ENCODE measurements at regions not wholly inside any gene's neighbourhood (a gene's known extent, or its start where the extent isn't known, plus 50 kb on each side); places are given as distances from the start of the nearest gene placed in this dataset.

DNA sequence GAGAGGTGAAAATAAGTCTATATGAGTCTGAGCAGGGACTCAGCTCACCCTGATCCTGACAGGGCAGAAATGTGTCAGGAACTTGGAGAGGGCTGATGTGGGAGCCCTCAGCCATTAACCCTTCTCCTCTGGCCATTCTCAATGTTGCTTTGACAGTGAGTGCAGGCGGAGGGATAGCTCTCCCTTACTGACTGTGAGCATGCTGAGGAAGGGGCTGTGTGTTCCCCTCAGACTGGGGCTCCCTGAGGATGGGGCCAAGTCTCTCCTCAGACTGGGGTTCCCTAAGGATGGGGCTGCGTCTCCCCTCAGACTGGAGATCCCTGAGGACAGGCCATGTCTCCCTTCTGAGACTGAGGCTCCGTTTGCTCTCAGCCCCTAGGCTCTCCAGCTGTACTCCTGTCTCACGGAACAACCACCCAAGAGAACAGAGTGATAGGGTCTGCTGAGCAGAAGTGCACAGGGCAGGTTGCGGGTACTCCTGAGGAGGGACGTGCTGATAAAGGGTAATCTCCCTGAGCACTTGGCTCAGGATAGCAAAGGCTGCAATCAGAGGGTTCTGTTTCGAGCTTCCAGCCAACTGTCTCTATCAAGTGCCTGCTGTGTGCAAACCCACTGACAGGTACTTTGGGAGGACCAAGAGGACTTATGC lies 141.0 kb downstream of the MRPL14 start:
- no peak for DNase-seq (ENCODE audit: extremely low read depth, low read depth)

DNA sequence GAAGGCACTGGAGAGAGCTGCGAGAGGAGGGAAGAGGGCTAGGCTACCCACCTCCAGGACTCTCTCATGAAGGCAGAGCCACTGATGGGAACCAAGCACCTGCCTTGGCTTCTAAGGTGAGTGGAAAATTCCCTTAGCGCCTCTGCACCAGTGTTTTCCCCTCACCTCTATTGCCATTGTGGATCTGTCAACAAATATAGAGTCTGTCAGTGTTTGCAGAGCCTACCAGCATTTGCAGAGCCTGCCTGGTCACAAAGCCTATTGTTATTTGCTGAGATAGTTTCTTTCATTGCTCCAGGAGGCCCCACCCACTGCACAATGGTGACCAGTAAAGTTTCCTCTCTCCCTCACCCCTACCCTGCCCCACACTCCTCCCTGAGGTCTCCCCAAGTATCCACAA lies 141.9 kb downstream of the MRPL14 start:
- DNase-seq (ENCODE audit: extremely low read depth, low read depth): no peak

DNA sequence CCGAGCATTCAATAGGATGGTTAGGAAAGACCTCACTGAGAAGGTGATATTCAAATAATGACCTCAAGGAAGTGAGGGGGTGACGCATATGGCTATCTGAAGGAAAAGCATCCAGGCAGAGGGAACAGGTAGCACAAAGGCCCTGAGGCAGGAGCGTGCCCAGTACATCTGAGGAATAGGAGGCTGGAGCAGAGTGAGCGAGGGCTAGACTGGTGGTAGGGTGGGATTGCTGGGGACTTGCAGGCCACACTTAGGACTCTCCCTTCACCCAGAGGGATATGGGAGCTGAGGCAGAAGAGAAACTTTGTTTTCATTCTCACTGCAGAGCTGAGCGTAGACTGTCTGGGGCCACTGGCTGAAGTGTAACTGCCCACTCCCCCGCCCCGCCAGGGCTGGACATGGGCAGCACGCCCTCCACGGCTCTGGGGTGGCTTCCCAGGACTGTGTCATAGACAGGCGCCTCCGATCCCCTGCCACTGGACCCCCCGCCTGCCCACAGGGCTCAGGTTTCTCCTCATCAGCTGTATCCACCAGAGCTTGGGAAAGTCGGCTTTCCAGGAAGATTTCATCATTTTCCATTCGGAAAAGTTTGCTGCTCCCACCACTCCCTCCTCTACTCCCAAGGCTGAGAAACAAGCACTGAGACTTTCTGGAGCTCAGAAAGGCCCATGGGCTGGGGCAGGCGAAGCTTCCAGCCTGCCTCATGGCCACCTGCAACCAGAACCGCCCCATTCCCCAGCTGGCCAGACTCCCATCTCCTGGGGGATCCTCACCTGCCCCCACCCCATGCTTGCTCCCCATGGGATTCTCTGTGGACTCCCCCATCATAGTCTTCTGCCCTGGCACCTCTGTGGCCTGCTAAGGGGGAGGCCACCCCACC lies 142.6 kb downstream of the MRPL14 start:
- DNase-seq (ENCODE audit: extremely low read depth, low read depth): no peak

DNA sequence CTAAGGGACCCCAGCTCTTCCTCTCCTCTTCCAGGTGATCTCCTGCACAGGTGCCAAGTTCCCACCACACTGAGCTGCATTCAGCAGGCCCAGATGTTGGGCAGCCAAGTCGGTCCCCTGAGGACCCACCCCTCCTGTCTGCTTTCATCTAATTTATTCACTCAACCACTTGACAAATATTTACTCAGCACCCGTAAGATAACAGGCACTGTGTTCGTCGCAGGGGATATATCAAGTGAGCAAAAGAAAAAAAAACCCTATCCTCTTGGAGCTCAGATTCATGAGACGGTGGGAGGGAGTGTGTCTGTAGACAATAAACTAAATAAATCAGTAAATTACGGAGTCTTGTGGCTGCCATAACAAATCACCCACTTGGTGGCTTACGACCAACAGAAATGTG lies 143.6 kb downstream of the MRPL14 start:
- no peak for DNase-seq (ENCODE audit: extremely low read depth, low read depth)

GRCh38 chr6:43983191-43983590 lies 144.1 kb downstream of the MRPL14 start:
- no peak for DNase-seq (ENCODE audit: extremely low read depth, low read depth)

DNA sequence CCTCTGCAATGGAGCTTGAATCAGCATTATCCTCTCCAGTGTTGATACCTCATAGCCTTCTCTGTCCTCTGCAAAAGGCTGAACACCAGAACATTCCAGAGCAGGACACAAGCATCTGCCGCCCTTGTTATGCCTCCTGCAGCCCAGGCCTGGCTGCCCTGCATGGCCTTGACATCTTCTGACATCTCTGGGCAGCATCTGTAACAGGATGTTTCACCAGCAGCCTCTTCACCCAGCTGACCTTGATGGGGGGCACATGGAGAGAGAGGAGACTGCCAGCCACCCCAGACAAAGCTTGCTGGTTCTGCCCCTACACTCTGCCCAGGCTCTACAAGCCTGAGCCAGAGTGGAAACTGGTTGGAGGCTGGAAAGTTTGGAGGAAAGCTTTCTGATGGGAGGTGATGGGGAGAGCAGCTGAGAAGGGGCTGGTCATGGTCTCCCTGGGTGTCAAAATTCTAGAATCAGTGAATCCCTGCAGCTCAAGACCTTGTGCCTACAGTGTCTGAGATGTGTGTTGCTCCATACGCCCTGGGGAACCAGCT lies 145.1 kb downstream of the MRPL14 start:
- DNase-seq (ENCODE audit: extremely low read depth, low read depth): no peak

GRCh38 chr6:43981363-43981990 lies 145.8 kb downstream of the MRPL14 start:
- no peak for DNase-seq (ENCODE audit: extremely low read depth, low read depth)

DNA sequence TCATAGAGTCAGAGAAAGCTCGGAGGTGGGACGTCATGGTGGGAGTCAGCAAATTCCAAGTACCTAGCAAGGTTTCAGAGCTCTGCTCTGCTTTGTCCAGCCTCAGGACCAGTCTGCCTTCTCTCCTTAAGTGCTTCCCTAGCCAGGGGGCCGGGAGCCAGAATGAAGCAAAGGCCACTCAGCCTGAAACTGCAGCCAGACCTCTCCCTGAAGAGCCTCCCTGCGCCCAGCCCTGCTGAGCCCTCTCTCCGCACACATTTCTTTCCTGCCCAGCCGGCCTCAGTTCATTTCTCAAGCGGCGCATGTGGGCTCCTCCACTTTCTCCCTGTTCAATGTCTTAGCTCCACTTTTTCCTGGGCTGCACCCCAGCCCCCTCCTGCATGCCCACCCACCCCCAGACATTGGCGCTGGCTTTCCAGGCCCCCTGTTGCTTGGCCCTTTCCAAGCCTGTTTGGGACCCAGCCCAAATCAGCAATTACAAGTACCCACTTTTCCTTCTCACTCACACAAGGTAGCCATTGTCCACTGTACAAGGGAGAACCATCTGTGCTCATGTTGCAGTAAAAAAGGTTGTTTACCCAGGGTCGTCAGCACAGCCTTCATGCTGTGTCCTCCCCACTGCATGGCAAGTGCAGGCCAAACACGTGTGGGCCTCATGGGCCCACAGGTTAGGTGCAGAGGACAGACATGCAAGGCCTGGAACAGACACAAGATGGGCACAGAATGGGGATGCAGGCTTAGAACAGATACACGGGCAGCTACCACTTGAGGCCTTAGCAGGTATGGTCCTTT lies 147.1 kb downstream of the MRPL14 start:
- DNase-seq (ENCODE audit: extremely low read depth, low read depth): no peak

- DNase-seq (ENCODE audit: extremely low read depth, low read depth): no peak
Observed at GRCh38 chr6:43979525-43979924, 147.7 kb downstream of the MRPL14 start.

- DNase-seq (ENCODE audit: extremely low read depth, low read depth): no peak
Observed at GRCh38 chr6:43978473-43979346, 148.5 kb downstream of the MRPL14 start.

DNA sequence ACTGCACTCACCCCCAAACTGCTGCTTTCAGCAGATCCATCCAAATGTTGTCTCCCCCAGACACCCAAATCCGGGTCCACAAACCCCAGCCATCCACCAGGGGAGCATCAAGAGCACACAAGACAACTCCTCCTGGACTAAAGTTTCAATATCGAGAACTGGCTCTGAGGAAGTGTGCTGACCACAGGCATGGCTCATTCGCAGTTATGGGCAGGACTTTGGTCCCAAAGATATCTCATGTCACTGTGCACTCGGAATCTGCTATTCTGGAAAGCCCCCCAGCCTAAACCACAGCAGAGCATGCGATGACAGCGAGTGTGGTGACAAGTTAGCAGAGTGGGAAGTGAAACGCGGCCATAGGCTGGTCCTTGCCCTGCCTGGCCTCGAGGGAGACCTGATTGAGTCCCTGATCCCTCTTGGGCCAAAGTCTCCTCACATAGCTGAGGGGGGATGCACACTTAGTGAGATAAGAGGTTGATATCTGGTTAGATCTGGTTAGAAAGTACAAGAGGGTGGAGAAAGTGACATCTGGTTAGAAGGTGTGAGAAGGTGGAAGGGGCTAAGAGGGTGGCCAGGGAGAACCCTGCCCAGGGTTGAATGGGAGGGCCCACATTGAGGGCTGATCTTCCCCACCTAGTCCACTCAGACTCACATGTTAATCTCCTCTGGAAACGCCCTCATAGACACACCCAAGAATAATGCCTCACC lies 149.7 kb downstream of the MRPL14 start:
- no peak for DNase-seq (ENCODE audit: extremely low read depth, low read depth)

DNA sequence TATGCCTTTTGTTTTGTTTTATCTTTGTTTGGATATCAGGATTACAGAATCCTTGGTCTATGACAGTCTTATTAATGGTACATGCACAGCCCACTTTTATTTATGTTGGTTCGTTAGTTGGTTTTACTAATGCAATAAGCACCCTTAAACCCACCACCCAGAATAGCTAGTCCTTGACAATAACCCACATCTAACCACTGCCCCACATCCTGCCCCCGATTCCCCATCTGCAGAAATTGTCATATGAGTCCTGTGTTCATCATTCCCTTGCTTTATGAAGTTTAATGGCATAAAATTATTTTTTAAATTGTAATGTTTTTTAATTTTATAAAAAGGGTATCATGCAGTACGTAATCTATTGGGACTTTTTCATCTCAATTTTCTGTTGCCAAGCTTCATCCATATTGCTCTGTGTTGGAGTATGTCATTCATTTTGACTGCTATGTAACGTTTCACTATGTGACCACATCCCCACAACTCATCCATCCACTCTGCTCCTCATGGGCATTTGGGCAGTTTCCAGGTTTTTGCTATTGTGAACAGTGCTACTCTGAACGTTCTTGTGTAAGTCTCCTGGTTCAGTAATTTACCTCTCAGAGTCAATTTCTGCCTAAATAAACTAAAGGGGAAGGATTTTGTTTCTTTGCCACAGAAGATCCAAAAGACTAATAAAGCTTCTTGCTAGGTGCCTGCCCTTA lies 150.4 kb downstream of the MRPL14 start:
- DNase-seq (ENCODE audit: extremely low read depth, low read depth): no peak

GRCh38 chr6:43974643-43975230 lies 152.5 kb downstream of the MRPL14 start:
- DNase-seq (ENCODE audit: extremely low read depth, low read depth): no peak

- DNase-seq (ENCODE audit: extremely low read depth, low read depth): no peak
Observed at GRCh38 chr6:43973357-43973756, 153.9 kb downstream of the MRPL14 start.

DNA sequence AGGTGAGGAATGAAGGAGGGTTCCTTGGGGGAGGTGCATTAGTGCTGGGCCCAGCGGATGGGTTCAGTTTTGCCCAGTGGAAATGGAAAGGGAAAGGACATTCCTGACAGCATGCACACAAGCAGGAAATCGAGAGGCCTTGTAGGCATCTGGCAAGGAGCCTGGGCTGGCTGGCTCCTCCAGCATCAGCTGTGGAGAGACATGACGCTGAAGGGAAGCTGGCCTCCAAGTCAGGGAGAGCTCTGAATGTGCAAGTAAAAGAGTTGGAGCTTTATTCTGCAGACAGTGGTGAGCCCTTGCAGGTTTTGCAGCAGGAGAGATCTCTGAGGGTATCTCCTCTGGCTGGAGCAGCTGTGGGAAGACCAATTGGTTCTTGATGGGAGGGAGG lies 154.3 kb downstream of the MRPL14 start:
- DNase-seq (ENCODE audit: extremely low read depth, low read depth): no peak

- DNase-seq (ENCODE audit: extremely low read depth, low read depth): no peak
Observed at GRCh38 chr6:43972179-43972912, 154.9 kb downstream of the MRPL14 start.

DNA sequence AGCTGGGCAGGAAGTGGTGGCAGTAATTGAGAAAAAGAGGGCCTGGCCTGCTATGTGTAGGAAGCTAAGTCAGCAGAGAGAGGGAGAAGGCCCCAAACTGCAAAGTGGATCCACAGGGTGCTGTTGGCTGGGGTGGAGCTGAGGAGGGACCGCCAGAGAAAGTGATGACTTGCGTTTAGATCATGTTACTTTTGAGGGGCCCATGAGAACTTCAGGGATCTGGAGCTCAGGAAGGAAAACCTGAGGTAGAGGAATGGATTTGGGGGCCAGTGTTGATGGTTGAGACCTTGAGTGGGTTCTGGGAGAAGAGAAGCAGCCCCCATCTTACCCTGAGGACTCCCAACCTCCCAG lies 155.5 kb downstream of the MRPL14 start:
- DNase-seq (ENCODE audit: extremely low read depth, low read depth): no peak

Data from NCI-H460 (cell line).